DMS53 (cell line): ENCODE measurements at regions not wholly inside any gene's neighbourhood (a gene's known extent, or its start where the extent isn't known, plus 50 kb on each side); places are given as distances from the start of the nearest gene placed in this dataset.
"Not testable (repeated sequence)": the region's sequence is repeated elsewhere in the genome, so short reads cannot be mapped to it uniquely, and the experiment has no call there.

ENCODE experiments used
- DNase-seq: peaks from one replicate; lab custom pipeline; 2025; lab: John Stamatoyannopoulos, UW

DNA sequence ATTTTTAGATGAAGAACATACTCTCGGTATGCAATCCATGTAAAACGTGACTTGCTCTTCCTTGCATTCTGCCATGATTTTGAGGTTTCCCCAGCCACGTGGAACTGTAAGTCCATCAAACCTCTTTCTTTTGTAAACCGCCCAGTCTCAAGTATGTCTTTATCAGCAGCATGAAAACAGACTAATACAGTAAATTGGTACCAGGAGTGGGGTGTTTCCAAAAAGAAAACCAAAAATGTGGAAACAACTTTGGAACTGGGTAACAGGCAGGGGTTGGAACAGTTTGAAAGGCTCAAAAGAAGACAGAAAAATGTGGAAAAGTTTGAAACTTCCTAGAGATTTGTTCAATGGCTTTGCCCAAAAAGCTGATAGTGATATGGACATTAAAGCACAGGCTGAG is 1957.9 kb downstream of the SUCLG1 start:
- DNase-seq = no peak

DNA sequence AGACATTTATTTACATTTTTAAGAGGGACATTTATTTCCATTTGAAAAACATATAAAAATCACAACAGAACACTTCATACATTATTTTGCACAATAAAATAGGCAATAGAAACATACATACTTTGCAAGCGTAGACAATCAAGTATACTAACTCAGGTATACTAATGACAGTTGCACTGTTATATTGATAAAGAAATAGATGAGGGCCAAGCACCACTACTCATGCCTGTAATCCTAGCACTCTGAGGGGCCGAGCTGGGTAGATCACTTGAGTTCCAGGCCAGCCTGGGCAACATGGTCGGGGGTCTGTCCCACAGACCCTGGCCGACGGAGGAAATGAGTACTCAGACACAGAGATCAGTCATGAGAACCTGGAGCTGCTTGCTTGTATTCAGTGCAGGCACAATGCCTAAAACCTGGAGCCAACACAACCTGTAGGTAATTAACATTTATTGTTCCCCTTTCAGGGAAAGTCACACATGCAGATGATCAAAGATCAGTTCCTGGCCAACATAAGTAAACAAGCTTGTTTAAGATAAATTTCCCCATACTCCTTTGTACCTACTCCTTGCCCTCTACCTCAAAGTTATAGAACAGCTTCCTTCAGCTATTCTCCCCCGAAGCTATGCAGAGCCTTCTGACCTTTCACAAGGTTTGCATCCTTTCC is 1960.2 kb downstream of the SUCLG1 start:
- DNase-seq = no peak

- DNase-seq = no peak
Observed at GRCh38 chr2:82494739-82495138, 1964.3 kb downstream of the SUCLG1 start.

DNA sequence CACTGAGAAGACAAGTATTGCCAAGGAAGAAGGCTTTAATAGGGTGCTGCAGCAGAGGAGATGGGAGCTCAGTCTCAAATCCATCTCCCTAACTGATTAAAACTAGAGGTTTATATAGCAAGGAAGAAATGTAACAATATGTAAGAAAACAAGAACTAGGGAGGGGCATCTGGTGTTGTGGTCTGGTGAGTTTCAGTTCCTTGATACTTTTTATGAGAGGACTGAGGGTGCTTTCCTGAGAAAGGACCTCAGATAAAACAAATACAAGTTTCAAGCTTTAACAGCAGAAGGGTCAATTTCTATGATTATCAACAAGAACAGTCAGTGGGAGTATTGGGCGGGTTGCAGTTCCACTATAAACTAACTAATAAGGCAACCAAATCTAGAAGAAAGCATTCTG is 1967.5 kb downstream of the SUCLG1 start:
- no peak for DNase-seq

DNA sequence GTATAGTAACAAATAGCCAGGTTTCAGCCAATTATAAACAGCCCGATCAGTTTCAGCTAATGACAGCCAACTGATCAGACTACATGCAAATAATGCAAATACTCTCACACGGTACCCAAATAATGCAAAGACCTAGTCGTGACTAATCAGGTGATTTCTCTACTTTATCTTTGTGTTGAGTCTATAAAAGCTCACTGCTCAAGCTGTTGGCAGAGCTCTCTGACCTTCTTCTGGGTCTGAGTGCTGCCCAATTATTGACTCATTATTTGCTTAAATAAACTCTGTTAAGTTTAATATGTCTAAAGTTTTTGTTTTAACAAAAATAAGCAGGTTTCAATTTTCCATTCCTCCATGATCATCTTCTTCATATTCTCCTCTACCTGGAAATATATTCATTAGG is 1971.7 kb downstream of the SUCLG1 start:
- DNase-seq = no peak

- DNase-seq = no peak
Observed at GRCh38 chr2:82485701-82486100, 1973.4 kb downstream of the SUCLG1 start.

- DNase-seq = no peak
Observed at GRCh38 chr2:82481207-82481606, 1977.9 kb downstream of the SUCLG1 start.

- peak; percentile 52 for DNase-seq
Observed at GRCh38 chr2:82478641-82479040, 1980.4 kb downstream of the SUCLG1 start.

DNA sequence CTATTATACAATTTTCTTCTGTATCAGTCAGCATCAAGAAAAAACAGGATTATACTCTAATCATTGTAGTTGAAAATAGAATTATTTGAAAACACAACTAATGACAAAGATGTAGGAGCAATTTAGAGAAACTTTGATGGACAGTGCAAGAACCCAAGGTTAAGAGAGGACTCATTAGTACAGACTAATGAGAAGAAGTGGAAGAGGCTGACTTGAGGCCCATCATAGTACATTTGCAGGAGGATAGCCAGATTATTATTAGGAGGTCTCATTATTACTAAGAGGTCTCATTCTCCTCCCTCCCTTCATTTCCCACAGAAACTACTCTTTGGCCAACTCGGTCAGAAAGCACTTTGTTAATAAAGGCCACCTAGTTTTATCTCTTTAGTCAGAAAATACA is 1983.0 kb downstream of the SUCLG1 start:
- no peak for DNase-seq

GRCh38 chr2:82428251-82428650 is 2030.8 kb downstream of the SUCLG1 start:
- no peak for DNase-seq

GRCh38 chr2:82412021-82412420 is 2047.1 kb downstream of the SUCLG1 start:
- DNase-seq = no peak

DNA sequence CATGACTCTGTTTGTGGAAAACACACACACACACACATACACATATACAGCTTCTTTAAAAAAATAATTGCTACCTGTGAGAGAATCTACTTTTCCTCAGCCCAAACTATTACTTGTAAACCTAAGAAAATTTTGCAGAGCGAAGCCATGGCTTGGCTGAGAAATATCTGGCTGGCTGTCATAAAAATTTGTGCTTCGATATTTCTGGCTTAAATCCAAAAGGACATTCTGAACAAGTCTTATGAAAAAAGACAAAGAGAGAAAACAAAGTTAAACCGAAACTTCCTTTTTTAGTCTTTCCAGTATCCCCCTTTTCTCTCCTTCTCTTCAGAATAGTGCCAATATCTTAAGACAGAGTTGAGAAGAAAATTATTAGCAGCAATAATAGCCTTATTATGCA is 2048.0 kb downstream of the SUCLG1 start:
- no peak for DNase-seq

DNA sequence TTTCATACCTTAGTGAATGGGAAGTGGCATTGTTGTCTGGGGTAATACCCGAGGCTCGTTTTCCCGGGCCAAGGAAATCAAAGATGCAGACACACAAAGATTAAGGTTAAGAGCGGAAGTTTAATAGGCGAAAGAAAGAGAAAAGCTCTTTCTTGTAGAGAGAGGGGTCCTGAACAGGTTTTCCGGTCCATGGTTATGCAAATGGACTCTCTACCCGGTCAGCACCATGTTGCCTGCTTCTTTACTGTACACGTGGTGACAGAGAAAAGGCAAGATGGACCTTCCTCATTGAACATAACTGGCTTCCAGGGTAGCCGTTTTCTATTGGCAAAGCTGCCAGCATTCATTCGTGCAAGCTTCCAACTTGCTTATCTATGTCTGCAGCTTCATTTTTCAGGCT is 2063.5 kb downstream of the SUCLG1 start:
- no peak for DNase-seq

DNA sequence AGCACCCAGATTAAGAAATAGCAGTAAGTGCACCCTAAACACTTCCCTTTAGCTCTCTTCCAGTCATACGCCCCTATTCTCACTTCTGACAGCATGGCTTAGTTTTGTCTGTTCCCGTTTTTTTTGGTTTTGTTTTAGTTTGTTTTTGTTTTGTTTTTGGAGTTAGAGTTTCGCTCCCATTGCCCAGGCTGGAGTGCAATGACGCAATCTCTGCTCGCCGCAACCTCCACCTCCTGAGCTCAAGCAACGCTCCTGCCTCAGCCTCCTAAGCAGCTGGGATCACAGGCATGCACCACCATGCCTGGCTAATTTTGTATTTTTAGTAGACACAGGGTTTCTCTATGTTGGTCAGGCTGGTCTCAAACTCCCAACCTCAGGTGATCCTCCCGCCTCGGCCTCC is 2067.7 kb downstream of the SUCLG1 start:
- no peak for DNase-seq

- DNase-seq = no peak
Observed at GRCh38 chr2:82355622-82356021, 2051.1 kb upstream of the LRRTM1 start.

DNA sequence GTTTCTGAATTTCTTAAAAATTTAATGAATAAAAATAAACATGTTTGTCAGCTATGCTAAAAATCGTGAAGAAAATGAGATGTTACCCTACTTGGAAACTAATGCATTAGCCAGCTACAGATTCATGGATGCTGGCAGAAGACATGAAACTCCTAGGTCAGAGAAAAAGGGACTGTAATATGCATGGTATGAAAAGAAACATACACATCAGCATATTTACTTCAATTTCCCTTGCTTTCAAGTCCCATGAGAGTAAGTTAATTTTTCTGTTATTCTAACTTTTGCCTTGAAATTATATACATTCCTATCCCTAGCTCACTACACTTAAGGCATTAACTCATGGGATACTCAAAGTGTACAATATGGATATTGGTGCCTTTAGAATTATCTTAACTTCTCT is 2041.4 kb upstream of the LRRTM1 start:
- DNase-seq = no peak

- peak; percentile 33 for DNase-seq
Observed at GRCh38 chr2:82344670-82345069, 2040.1 kb upstream of the LRRTM1 start.

DNA sequence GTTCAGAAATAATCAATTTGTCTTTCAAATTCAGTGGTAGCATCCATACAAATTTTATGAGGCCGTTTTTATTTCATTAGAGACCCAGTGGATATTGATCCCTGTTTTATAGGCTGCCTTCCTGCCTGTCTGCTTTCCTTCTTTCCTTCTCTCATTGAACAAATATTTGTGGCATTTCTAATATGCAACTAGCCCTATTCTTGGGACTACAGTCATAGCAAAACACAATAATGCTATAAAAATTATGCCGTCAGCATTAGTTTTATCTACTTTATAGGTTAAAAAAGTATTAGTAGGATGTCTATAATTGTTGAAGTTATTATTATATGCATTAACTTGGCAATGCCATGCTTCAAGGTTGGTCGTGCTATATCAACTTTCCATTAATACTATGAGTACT is 2037.8 kb upstream of the LRRTM1 start:
- DNase-seq = no peak

DNA sequence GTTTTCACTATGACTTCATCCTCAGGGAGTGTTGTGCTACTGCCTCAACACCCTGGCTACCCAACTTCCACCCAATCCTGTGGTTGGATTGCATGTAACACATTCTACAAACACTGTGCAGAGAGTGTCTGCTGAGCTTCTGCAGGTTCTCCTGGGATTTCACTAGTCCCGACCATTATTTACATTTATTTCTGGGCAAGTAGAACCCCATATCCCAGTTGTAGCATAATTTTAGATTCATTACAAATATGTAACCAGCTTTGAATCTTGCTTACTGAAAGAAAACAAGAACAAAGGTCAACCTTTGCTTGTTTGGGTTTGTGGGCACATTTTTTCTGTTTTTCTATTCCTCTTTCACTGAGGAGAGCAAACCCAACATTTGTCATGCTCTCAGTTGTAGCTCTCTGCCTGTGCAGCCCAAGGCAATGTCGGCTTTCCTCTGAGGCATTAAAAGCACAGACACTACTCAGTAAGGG is 2036.1 kb upstream of the LRRTM1 start:
- peak; percentile 21 for DNase-seq

GRCh38 chr2:82339805-82340204 is 2035.3 kb upstream of the LRRTM1 start:
- DNase-seq = no peak

DNA sequence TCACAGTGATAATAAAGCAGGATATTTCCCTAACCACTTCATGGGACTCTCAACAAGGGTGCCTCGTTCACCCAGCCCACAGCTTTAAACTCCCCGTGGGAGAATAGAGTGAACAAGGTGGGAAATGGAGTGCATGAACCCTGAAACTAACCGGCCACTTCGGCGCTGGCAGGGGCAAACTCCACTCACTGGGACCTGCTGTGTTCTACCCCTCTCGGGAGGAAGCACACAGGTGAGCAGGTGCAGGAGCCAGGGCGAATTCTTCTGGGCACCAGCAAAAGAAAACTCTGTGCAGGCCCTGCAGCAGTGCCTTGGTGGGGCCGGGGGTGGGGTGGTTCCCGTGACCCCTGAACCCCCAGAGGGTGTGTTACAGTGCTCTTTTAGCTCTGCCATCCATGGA is 2029.1 kb upstream of the LRRTM1 start:
- no peak for DNase-seq

DNA sequence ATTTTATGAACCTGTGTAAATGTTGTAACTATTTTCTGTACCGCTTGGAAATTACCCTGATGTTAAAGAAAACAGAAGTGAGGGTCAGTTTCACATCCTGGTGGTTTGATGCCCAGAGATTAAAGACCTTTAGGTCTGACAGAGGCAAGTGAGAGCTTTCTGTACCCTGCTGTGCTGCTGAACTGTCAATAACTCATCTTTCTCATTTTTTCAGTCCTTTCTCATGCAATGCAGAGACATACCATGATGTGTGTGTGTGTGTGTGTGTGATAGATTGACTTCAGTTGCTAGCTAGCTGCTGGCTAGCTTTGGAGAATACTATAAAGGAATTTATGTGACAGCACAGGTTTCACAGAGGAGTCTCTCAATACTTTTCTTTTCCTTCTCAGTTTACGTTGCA is 2025.6 kb upstream of the LRRTM1 start:
- no peak for DNase-seq

- DNase-seq = not testable (repeated sequence)
Observed at GRCh38 chr2:82326180-82326767, 2021.7 kb upstream of the LRRTM1 start.

- no peak for DNase-seq
Observed at GRCh38 chr2:82320296-82320695, 2015.7 kb upstream of the LRRTM1 start.
